K562 (cell line): ENCODE measurements at regions not wholly inside any gene's neighbourhood (a gene's known extent, or its start where the extent isn't known, plus 50 kb on each side); places are given as distances from the start of the nearest gene placed in this dataset.

Experiments
- ATAC-seq: fragments of 200-7000 bp; cut with Tn5 transposase; 3 replicates; pipeline ENCODE4 v1.9.1; 2020; ENCODE audit warnings: moderate library complexity
- BruUV-seq: library from RNA; stranded (reverse); fragments of 400-500 nt; replicated peaks from 2 replicates; lab custom pipeline; 2021; lab: Mats Ljungman, UMichigan
- CTCF ChIA-PET: fragments of 300-600 bp; formaldehyde crosslinking; extraction: SDS; loops from one replicate; lab custom pipeline; 2021; ENCODE audit warnings: low intra/inter-chr PET ratio; lab: Yijun Ruan, JAX
- POLR2A ChIA-PET: fragments of 300-600, 350-650 bp; sonication (Branson Sonifier 250); formaldehyde crosslinking; extraction: SDS; loops from one replicate; lab custom pipeline; 2021; ENCODE audit warnings: antibody characterized with exemption, inconsistent platforms; lab: Yijun Ruan, JAX
- DNase-seq, 4 experiments: peaks; one replicate each; pipeline versions ENCODE4 v3.0.0 to v3.0.0-alpha.2; 2011 to 2018; ENCODE audit warnings: low spot score in 3 of 4, mixed read lengths in 3 of 4; ENCODE audit errors: extremely low read depth in 1 of 4
- FAIRE-seq: peaks from 2 replicates; lab custom pipeline; 2011; peaks lifted over from hg19 to GRCh38; lab: Jason Lieb, UNC
- H2AFZ ChIP-seq: 2 replicates; pipeline ENCODE4 v1.6.0; 2011; ENCODE audit warnings: low read depth, low read length, control low read depth, inconsistent platforms
- H3K27ac ChIP-seq: fragments of 200-600 bp; 3 replicates; pipeline ENCODE4 v1.8.0; 2011; ENCODE audit warnings: low read depth, mild to moderate bottlenecking, control low read depth, inconsistent platforms, low read length, moderate library complexity, mixed read lengths; ENCODE audit errors: extremely low read depth
- H3K27me3 ChIP-seq, 2 experiments: fragments of 300-600 bp in 1 of 2; 2 replicates in 1 of 2; 3 replicates in 1 of 2; pipeline versions ENCODE4 v1.6.0 to v1.8.0; 2011; ENCODE audit warnings: inconsistent platforms in 2 of 2, low read length in 2 of 2, mild to moderate bottlenecking in 1 of 2, mixed read lengths in 1 of 2, moderate library complexity in 1 of 2; ENCODE audit not compliant: control insufficient read depth in 2 of 2, insufficient read depth in 2 of 2
- H3K36me3 ChIP-seq: fragments of 300-600 bp; 3 replicates; pipeline ENCODE4 v1.8.0; 2011; ENCODE audit warnings: mild to moderate bottlenecking, low read length, inconsistent platforms; ENCODE audit not compliant: control insufficient read depth, insufficient read depth
- H3K4me1 ChIP-seq, 2 experiments: fragments of 200-600 bp in 1 of 2; replicated peaks in 1 of 2; 2 replicates in 1 of 2; 3 replicates in 1 of 2; pipeline versions ENCODE4 v1.5.1 to v1.8.0; 2011; ENCODE audit warnings: inconsistent platforms in 2 of 2, low read length in 2 of 2, mild to moderate bottlenecking in 1 of 2, mixed read lengths in 1 of 2, moderate library complexity in 1 of 2; ENCODE audit not compliant: control insufficient read depth in 2 of 2, insufficient read depth in 2 of 2
- H3K4me2 ChIP-seq: 2 replicates; pipeline ENCODE4 v1.6.1; 2011; ENCODE audit warnings: low read length, control low read depth, inconsistent platforms, mixed read lengths; ENCODE audit not compliant: insufficient read depth
- H3K4me3 ChIP-seq: fragments of 200-600 bp; sonication (generic), shearing (Covaris generic); 2 replicates; pipeline ENCODE4 v1.5.1; 2016; ENCODE audit warnings: control low read depth, inconsistent platforms
- H3K79me2 ChIP-seq: fragments of 200-600 bp; 3 replicates; pipeline ENCODE4 v1.8.0; 2011; ENCODE audit warnings: low read length, inconsistent platforms; ENCODE audit not compliant: control insufficient read depth, insufficient read depth
- H3K9ac ChIP-seq, 2 experiments: 2 replicates each; pipeline versions ENCODE4 v1.6.0 to v1.6.1; 2011; ENCODE audit warnings: low read depth in 2 of 2, low read length in 2 of 2, control low read depth in 1 of 2, inconsistent platforms in 1 of 2, mild to moderate bottlenecking in 1 of 2, mixed read lengths in 1 of 2; ENCODE audit not compliant: insufficient read depth in 1 of 2
- H3K9me1 ChIP-seq: one replicate; pipeline ENCODE4 v1.6.0; 2011; ENCODE audit warnings: inconsistent platforms, mild to moderate bottlenecking, low read length, moderate library complexity; ENCODE audit not compliant: control insufficient read depth, insufficient read depth
- H3K9me3 ChIP-seq: replicated peaks from 2 replicates; pipeline ENCODE4 v1.5.1; 2011; ENCODE audit warnings: low read depth, low read length, inconsistent platforms; ENCODE audit not compliant: control insufficient read depth, insufficient read depth
- H4K20me1 ChIP-seq: replicated peaks from 2 replicates; pipeline ENCODE4 v1.6.1; 2011; ENCODE audit warnings: low read length, inconsistent platforms, mixed read lengths; ENCODE audit not compliant: control insufficient read depth, insufficient read depth
- CHCHD3 ChIP-seq: fragments of 250-450 bp; sonication (Bioruptor Pico); IDR thresholded peaks from 2 replicates; pipeline ENCODE4 v2.1.2; 2022; ENCODE audit warnings: mild to moderate bottlenecking
- NCOA6 ChIP-seq: fragments of 450-650 bp; IDR thresholded peaks from 2 replicates; pipeline ENCODE4 v1.6.1; 2017; ENCODE audit warnings: mild to moderate bottlenecking
- RAD21 ChIP-seq, 2 experiments: fragments of 250-450 bp in 1 of 2; fragments of 450-650 bp in 1 of 2; sonication (Bioruptor Pico) in 1 of 2; formaldehyde crosslinking in 1 of 2; IDR thresholded peaks in 1 of 2; conservative IDR thresholded peaks in 1 of 2; 2 replicates each; pipeline versions ENCODE4 v1.4.0 to v1.8.0; 2020 to 2022; ENCODE audit warnings: mild to moderate bottlenecking in 2 of 2, moderate library complexity in 1 of 2
- RFX1 ChIP-seq: fragments of 450-650 bp; IDR thresholded peaks from 2 replicates; pipeline ENCODE4 v1.6.1; 2016; ENCODE audit warnings: mild to moderate bottlenecking, moderate library complexity
- ZFP1 ChIP-seq: fragments of 450-650 bp; formaldehyde crosslinking; IDR thresholded peaks from 2 replicates; pipeline ENCODE4 v1.4.0; 2020; ENCODE audit warnings: mild to moderate bottlenecking, mixed read lengths
- ZNF589 ChIP-seq: fragments of 200-800 bp; sonication (Bioruptor generic); IDR thresholded peaks from 2 replicates; pipeline ENCODE4 v1.6.1; 2016; ENCODE audit warnings: low read depth, missing genetic modification characterization, missing compliant biosample characterization
- WGBS: fragments of 100-300 bp; shearing (Covaris generic); methylation state at CpG from one replicate; pipeline ENCODE4 v1.1.6; 2016; ENCODE audit warnings: low coverage, mixed read lengths; ENCODE audit not compliant: insufficient coverage; ENCODE audit errors: missing lambda C conversion rate; 5-methylcytosine and 5-hydroxymethylcytosine counted together
- in situ Hi-C: fragments of 300-500 bp; cut with MboI; formaldehyde crosslinking; loops from 4 replicates; pipeline ENCODE4 v1.15.0; 2018; ENCODE audit warnings: inconsistent platforms, mixed read lengths
- intact Hi-C: fragments of 100-400 bp; cut with micrococcal nuclease; formaldehyde crosslinking; loops from 2 replicates; pipeline ENCODE4 v1.14.2; 2022
- TF ChIP-seq, protein P1 (sequence below), 2 experiments: fragments of 450-650 bp; formaldehyde crosslinking in 1 of 2; IDR thresholded peaks; 2 replicates each; pipeline versions ENCODE4 v1.4.0 to v1.6.1; 2014 to 2020; ENCODE audit warnings: mild to moderate bottlenecking in 2 of 2, borderline replicate concordance in 1 of 2, low read depth in 1 of 2
- TF ChIP-seq, protein P2 (sequence below), 3 experiments: IDR thresholded peaks in 2 of 3; conservative IDR thresholded peaks in 1 of 3; 2 replicates each; pipeline ENCODE4 v1.5.1; 2011 to 2012; ENCODE audit warnings: low read length in 3 of 3, mild to moderate bottlenecking in 3 of 3, control low read depth in 2 of 3, improper control_type of control experiment in 1 of 3, inconsistent platforms in 1 of 3, low read depth in 1 of 3, mixed read lengths in 1 of 3, moderate library complexity in 1 of 3; ENCODE audit not compliant: insufficient read depth in 2 of 3

DNA sequence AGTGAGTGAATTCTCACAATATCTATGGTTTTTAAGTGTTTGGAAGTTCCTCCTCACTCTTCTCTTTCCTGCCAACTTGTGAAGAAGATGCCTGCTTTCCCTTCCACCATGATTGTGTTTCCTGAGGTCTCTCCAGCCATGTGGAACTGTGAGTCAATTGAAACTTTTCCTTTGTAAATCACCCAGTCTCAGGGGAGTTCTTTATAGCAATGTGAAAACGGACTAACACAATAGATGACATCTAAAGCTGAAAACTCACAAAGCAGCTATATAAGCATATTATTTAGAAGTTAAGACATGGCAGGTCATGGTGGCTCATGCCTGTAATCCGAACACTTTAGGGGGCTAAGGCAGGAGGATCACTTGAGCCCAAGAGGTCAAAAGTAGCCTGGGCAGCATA lies 130.2 kb downstream of the ARRDC3 start (continued):
- no peak for TF ChIP-seq NCOA6
- TF ChIP-seq RFX1: no peak
- no peak for TF ChIP-seq CHCHD3 (CRISPR knock-in tag)

DNA sequence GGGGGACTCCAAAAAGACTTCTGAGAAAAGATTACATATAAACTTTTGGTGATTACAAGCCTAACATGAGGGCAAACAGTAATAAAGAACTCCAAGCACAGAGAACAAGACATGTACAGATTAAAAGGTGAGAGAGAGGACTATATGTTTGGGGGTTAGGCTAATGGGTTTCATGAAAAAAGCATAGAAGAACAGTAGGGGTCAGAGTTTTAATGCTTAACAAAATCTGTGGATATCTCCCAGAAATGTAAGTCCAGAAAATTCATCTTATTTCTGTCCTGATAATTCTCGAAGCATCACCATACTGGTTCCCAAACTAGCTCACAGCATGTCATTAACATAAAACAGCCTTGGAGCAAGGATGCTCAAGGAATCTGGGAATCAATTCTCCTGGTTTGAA lies 137.2 kb downstream of the ARRDC3 start:
- WGBS: 0% methylated on average over 1 of the region's 1 CpG
- TF ChIP-seq RAD21 (CRISPR knock-in tag; conservative IDR thresholded peaks at IDR 0.05 in 1 of 2, IDR thresholded peaks at IDR 0.05 in 1 of 2): peak; percentile 8 to 48; a peak in 2 of 4 replicates
- TF ChIP-seq, protein P1, sequence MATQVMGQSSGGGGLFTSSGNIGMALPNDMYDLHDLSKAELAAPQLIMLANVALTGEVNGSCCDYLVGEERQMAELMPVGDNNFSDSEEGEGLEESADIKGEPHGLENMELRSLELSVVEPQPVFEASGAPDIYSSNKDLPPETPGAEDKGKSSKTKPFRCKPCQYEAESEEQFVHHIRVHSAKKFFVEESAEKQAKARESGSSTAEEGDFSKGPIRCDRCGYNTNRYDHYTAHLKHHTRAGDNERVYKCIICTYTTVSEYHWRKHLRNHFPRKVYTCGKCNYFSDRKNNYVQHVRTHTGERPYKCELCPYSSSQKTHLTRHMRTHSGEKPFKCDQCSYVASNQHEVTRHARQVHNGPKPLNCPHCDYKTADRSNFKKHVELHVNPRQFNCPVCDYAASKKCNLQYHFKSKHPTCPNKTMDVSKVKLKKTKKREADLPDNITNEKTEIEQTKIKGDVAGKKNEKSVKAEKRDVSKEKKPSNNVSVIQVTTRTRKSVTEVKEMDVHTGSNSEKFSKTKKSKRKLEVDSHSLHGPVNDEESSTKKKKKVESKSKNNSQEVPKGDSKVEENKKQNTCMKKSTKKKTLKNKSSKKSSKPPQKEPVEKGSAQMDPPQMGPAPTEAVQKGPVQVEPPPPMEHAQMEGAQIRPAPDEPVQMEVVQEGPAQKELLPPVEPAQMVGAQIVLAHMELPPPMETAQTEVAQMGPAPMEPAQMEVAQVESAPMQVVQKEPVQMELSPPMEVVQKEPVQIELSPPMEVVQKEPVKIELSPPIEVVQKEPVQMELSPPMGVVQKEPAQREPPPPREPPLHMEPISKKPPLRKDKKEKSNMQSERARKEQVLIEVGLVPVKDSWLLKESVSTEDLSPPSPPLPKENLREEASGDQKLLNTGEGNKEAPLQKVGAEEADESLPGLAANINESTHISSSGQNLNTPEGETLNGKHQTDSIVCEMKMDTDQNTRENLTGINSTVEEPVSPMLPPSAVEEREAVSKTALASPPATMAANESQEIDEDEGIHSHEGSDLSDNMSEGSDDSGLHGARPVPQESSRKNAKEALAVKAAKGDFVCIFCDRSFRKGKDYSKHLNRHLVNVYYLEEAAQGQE (IDR thresholded peaks at IDR 0.05; ENCODE audit: borderline replicate concordance): peak; percentile 64
- TF ChIP-seq, protein P1 (CRISPR knock-in tag; IDR thresholded peaks at IDR 0.05; ENCODE audit: low read depth): no peak
- no peak for TF ChIP-seq ZFP1 (CRISPR knock-in tag)
- TF ChIP-seq, protein P2, sequence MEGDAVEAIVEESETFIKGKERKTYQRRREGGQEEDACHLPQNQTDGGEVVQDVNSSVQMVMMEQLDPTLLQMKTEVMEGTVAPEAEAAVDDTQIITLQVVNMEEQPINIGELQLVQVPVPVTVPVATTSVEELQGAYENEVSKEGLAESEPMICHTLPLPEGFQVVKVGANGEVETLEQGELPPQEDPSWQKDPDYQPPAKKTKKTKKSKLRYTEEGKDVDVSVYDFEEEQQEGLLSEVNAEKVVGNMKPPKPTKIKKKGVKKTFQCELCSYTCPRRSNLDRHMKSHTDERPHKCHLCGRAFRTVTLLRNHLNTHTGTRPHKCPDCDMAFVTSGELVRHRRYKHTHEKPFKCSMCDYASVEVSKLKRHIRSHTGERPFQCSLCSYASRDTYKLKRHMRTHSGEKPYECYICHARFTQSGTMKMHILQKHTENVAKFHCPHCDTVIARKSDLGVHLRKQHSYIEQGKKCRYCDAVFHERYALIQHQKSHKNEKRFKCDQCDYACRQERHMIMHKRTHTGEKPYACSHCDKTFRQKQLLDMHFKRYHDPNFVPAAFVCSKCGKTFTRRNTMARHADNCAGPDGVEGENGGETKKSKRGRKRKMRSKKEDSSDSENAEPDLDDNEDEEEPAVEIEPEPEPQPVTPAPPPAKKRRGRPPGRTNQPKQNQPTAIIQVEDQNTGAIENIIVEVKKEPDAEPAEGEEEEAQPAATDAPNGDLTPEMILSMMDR (IDR thresholded peaks at IDR 0.05 in 2 of 3, conservative IDR thresholded peaks at IDR 0.05 in 1 of 3; ENCODE audit: insufficient read depth in 2 of 3, low read depth in 1 of 3, low read length in 3 of 3): peak in 1 of 3 experiments; percentile 37; a peak in 3 of 6 replicates
- TF ChIP-seq ZNF589 (CRISPR knock-in tag): no peak
- POLR2A ChIA-PET: no interaction called here
- no peaks in the 10 kb centered on the region for H3K9me1 ChIP-seq
- no peak for ATAC-seq
- no peak overlapping the region for H3K4me3 ChIP-seq
- no peak overlapping the region for H3K4me2 ChIP-seq
- H4K20me1 ChIP-seq: no peaks in the 10 kb centered on the region
- no peak overlapping the region for H3K9ac ChIP-seq
- no TSS peak for BruUV-seq
- no peaks in the 10 kb centered on the region for H3K36me3 ChIP-seq
- CTCF ChIA-PET: interaction anchor here (1.3 kb wide), 1 partner anchor 138 kb away, joined by 5 read pairs; no protein-coding TSS in a partner anchor
- H3K79me2 ChIP-seq: no peaks in the 10 kb centered on the region
- no peak for DNase-seq
- intact Hi-C loops (loop anchor here (1.0 kb wide), 1 partner anchor 137 kb away; the partner anchor contains the start of gene ARRDC3), in situ Hi-C loops (no loop called here)
- H3K9me3 ChIP-seq: no peaks in the 10 kb centered on the region; the same call in 1 of the 2 replicates
- H3K27me3 ChIP-seq: no peaks in the 10 kb centered on the region; a peak in 1 of 5 replicates
- H3K4me1 ChIP-seq: no peaks in the 10 kb centered on the region
- no peak for FAIRE-seq
- no peak overlapping the region for H2AFZ ChIP-seq
- H3K27ac ChIP-seq: no peak overlapping the region
